VCaP (cell line): ENCODE measurements at regions not wholly inside any gene's neighbourhood (a gene's known extent, or its start where the extent isn't known, plus 50 kb on each side); places are given as distances from the start of the nearest gene placed in this dataset.
A peak's percentile ranks its signal among the peaks of the same experiment; 100 is the strongest.

Experiments
- H3K27ac ChIP-seq: fragments of 450-650 bp; 2 replicates; pipeline ENCODE4 v1.5.1; 2017
- TF ChIP-seq, protein P1 (sequence below): fragments of 450-650 bp; conservative IDR thresholded peaks from 2 replicates; pipeline ENCODE4 v1.5.1; 2017; ENCODE audit warnings: mild to moderate bottlenecking, moderate library complexity

DNA sequence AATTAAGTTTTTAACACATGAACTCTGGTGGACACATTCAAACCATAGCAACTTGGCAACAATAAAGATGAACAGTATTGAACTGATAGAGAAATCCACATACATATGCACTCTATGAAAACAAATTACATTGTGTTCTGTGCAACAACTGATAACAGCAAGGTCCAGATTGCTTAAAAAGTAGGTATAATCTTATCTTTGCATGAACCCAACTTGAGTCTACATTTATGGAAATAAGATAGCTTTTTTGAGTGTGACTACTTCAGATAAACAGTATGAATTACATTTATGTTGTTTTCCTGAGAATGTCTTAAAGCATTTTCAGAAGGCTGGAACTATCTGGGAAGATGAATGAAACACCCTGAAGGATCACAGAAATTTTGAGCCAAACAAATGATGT is 212.6 kb upstream of the GK2 start:
- TF ChIP-seq, protein P1, sequence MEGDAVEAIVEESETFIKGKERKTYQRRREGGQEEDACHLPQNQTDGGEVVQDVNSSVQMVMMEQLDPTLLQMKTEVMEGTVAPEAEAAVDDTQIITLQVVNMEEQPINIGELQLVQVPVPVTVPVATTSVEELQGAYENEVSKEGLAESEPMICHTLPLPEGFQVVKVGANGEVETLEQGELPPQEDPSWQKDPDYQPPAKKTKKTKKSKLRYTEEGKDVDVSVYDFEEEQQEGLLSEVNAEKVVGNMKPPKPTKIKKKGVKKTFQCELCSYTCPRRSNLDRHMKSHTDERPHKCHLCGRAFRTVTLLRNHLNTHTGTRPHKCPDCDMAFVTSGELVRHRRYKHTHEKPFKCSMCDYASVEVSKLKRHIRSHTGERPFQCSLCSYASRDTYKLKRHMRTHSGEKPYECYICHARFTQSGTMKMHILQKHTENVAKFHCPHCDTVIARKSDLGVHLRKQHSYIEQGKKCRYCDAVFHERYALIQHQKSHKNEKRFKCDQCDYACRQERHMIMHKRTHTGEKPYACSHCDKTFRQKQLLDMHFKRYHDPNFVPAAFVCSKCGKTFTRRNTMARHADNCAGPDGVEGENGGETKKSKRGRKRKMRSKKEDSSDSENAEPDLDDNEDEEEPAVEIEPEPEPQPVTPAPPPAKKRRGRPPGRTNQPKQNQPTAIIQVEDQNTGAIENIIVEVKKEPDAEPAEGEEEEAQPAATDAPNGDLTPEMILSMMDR = no peak
- H3K27ac ChIP-seq = no peak overlapping the region

DNA sequence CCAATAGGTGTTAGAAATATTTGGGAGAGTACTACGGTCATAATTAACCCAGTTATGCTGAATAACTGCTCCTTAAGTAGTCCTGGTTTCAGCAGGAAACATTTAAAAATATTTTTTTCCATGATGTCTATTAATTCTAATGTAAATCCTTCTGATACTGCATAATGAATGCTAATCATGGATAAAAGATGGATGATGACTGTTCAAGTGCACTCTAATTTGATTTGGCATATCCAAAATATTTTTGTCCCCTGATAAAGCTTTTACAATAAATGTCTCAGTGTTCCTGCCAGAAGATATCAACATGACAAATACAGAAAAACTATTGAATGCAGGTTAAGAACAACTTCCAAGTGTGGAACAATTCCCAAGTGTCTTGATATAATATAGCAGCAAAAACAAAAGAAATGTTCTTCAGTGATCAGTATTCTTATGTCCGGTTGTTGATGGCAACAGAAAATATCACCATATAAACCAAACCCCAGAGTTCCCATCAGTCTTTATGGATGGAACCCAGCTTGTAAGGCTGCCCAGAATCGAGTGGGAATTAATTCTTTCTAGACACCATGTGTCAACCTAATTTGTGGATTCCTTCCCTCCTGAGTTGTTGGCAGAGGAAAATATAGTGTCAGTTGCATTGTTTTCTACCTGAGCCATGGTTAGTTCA is 205.4 kb upstream of the GK2 start:
- no peak overlapping the region for H3K27ac ChIP-seq
- TF ChIP-seq, protein P1 = no peak

DNA sequence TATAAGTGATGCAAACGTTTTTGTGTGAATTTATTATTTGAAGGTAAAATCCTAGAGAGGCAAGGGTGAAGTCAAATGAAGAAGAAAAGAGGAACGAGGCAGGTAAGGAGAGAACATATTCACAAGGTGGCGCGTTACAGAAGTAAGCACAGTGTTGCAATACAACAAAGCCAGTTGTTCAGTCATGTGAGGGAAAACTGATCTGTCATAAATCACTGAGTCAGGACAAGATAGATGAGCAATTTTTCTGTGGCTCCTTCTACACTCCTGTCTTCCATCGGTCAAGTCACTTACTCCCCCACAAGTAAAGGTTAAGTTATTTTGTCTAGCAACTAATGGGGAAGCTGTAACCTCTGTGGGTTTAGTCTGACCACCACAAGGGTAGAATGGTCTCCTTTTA is 203.0 kb upstream of the GK2 start:
- H3K27ac ChIP-seq = no peak overlapping the region
- TF ChIP-seq, protein P1 = no peak

DNA sequence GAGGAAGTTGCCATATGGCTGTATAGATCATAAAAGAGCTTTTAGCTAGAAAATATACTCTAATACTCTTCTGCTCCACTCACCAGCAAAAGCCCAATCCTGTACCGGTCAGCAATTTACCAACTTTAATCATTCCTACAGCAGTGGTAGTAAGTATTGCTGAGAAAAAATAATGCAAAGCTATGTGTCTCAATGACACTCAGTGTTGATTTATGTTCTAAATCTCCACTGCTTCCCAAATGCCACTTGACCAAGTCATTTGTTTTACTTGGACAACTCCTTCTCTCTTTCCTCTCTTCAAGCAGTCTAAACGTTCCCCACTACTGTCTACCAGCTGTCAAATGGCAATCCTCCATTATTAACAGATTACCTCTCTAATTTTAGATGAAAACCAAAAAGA is 201.8 kb upstream of the GK2 start:
- TF ChIP-seq, protein P1 = no peak
- H3K27ac ChIP-seq = no peak overlapping the region

DNA sequence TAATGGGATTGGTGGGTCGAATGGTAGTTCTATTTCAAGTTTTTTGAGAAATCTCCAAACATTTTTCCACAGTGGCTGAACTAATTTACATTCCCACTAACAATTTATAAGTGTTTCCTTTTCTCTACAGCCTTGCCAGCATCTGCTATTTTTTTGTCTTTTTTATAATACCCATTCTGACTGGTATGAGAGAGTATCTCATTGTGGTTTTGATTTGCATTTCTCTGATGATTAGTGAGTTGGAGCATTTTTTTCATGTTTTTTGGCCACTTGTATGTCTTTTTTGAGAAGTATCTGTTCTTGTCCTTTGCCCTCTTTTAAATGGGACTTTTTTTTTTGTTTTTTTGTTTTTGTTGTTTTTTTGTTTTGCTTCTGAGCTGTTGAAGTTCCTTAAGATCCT is 200.0 kb upstream of the GK2 start:
- no peak overlapping the region for H3K27ac ChIP-seq
- TF ChIP-seq, protein P1 = no peak

DNA sequence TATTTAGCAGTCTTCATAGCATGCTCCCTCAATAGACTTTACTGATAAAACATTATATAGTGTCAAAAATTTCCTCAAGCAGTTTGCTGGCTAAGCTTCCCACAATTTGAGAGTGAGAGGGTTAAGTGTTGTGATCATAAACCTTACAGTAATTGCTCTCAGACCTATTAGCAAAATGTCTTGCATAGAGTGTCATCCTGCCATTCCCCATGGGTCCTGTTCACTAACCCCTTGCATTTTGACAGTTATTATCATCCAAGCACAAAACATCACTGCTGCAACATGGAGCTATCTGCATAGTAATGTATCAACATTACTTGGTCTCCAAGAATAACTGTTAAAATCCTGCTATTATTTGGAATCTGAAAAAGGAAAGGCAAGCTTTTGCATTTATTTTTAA is 196.1 kb upstream of the GK2 start:
- H3K27ac ChIP-seq = no peak overlapping the region
- TF ChIP-seq, protein P1 = no peak

DNA sequence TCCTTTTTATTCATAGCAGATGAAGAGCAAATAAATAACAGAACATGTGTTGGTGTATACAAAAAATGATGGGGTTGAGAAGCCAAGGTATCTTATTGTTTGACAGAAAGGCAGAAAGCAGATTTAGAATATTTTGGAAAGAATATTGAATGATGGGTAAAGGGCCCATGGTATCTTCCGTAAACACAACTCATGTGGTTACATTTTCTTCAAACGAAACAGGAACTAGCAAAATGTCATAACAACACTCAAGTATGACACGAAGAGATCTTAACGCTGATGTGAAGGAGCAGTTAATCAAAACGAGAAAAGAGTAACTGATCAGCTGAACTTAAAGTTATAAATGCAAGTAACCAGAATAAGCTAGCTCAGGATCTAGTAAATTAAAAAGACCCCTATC is 195.7 kb upstream of the GK2 start:
- H3K27ac ChIP-seq = no peak overlapping the region
- TF ChIP-seq, protein P1 = no peak

DNA sequence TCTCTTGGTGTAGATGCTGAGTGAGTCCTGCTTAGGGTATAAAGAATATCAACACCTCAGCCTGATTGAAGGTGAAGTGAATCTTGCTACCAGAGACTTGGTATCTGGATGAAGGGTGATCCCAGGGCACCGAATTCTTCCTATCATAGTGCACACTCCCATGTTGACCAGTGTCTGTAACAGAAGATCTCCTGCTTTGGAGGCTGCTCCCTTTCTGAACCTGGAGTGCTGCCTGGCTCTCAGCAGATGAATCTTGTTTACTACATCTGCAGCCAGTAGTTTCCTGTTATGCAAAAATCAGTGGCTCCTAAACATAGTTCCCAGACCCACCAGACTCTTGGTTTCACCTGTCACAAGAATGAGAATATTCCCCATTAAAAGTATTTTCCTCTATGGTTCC is 191.7 kb upstream of the GK2 start:
- peak overlapping the region; percentile 61 for H3K27ac ChIP-seq
- TF ChIP-seq, protein P1 = no peak
